Keratinocyte (primary cell): ENCODE measurements at regions not wholly inside any gene's neighbourhood (a gene's known extent, or its start where the extent isn't known, plus 50 kb on each side); places are given as distances from the start of the nearest gene placed in this dataset.

ENCODE experiments used
- DNase-seq: peaks from one replicate; pipeline ENCODE4 v3.0.0-alpha.2; 2011; ENCODE audit warnings: low read depth, missing footprints, low spot score
- FAIRE-seq: peaks from 2 replicates; lab custom pipeline; 2011; peaks lifted over from hg19 to GRCh38; lab: Jason Lieb, UNC
- H2AFZ ChIP-seq: 2 replicates; pipeline ENCODE4 v1.6.0; 2012; ENCODE audit warnings: low read length, control low read depth, inconsistent platforms; ENCODE audit not compliant: control insufficient read depth
- H3K27ac ChIP-seq: 2 replicates; pipeline ENCODE4 v1.5.1; 2011; ENCODE audit warnings: low read length; ENCODE audit not compliant: control insufficient read depth, insufficient read depth
- H3K27me3 ChIP-seq: 3 replicates; pipeline ENCODE4 v1.6.0; 2011; ENCODE audit warnings: low read length; ENCODE audit not compliant: control insufficient read depth, insufficient read depth; ENCODE audit errors: extremely low read depth
- H3K36me3 ChIP-seq, 2 experiments: 2 replicates in 1 of 2; 3 replicates in 1 of 2; pipeline ENCODE4 v1.5.1; 2011; ENCODE audit warnings: low read length in 2 of 2, mild to moderate bottlenecking in 1 of 2; ENCODE audit not compliant: control insufficient read depth in 2 of 2, insufficient read depth in 2 of 2; ENCODE audit errors: extremely low read depth in 1 of 2
- H3K4me1 ChIP-seq: 3 replicates; pipeline ENCODE4 v1.5.1; 2011; ENCODE audit warnings: low read length; ENCODE audit not compliant: control insufficient read depth, insufficient read depth; ENCODE audit errors: extremely low read depth
- H3K4me2 ChIP-seq: 3 replicates; pipeline ENCODE4 v1.6.0; 2011; ENCODE audit warnings: low read depth, low read length; ENCODE audit not compliant: control insufficient read depth, insufficient read depth; ENCODE audit errors: extremely low read depth
- H3K4me3 ChIP-seq, 3 experiments: fragments of 200-600 bp in 1 of 3; sonication (generic) in 1 of 3; 2 replicates in 2 of 3; 3 replicates in 1 of 3; pipeline ENCODE4 v1.5.1; 2011 to 2016; ENCODE audit warnings: low read length in 3 of 3, mild to moderate bottlenecking in 3 of 3, control low read depth in 2 of 3, inconsistent platforms in 1 of 3, low read depth in 1 of 3, mixed read lengths in 1 of 3, mixed run types in 1 of 3, moderate library complexity in 1 of 3; ENCODE audit not compliant: control insufficient read depth in 2 of 3, insufficient read depth in 2 of 3; ENCODE audit errors: extremely low read depth in 1 of 3
- H3K79me2 ChIP-seq: 2 replicates; pipeline ENCODE4 v1.6.0; 2012; ENCODE audit warnings: low read length; ENCODE audit not compliant: control insufficient read depth, insufficient read depth
- H3K9ac ChIP-seq: 3 replicates; pipeline ENCODE4 v1.6.0; 2011; ENCODE audit warnings: low read length; ENCODE audit not compliant: control insufficient read depth, insufficient read depth; ENCODE audit errors: extremely low read depth
- H3K9me1 ChIP-seq: 3 replicates; pipeline ENCODE4 v1.6.0; 2011; ENCODE audit warnings: low read length; ENCODE audit not compliant: control insufficient read depth, insufficient read depth; ENCODE audit errors: extremely low read depth
- H3K9me3 ChIP-seq: 2 replicates; pipeline ENCODE4 v1.5.1; 2012; ENCODE audit warnings: low read depth, low read length; ENCODE audit not compliant: control insufficient read depth
- H4K20me1 ChIP-seq: 3 replicates; pipeline ENCODE4 v1.6.0; 2011; ENCODE audit warnings: low read length; ENCODE audit not compliant: control insufficient read depth, insufficient read depth; ENCODE audit errors: extremely low read depth
- CTCF ChIP-seq, 3 experiments: IDR thresholded peaks in 1 of 3; conservative IDR thresholded peaks in 1 of 3; optimal IDR thresholded peaks in 1 of 3; 2 replicates in 2 of 3; 3 replicates in 1 of 3; pipeline versions ENCODE3 to v1.5.1; 2011; ENCODE audit warnings: low read length in 3 of 3, mild to moderate bottlenecking in 3 of 3, moderate library complexity in 2 of 3, control low read depth in 1 of 3, inconsistent platforms in 1 of 3; ENCODE audit not compliant: insufficient read depth in 2 of 3; ENCODE audit errors: extremely low read depth in 1 of 3
- EZH2 ChIP-seq: IDR thresholded peaks from one replicate; pipeline ENCODE4 v1.6.1; 2012; ENCODE audit warnings: inconsistent platforms, mild to moderate bottlenecking, low read length, moderate library complexity
- dilution Hi-C: fragments of 300-500 bp; cut with MboI; formaldehyde crosslinking; loops from one replicate; pipeline ENCODE4 v1.7.0; 2020; ENCODE audit warnings: low sequenced_read_pairs; ENCODE audit not compliant: extremely low pct_ligation_motif_present

DNA sequence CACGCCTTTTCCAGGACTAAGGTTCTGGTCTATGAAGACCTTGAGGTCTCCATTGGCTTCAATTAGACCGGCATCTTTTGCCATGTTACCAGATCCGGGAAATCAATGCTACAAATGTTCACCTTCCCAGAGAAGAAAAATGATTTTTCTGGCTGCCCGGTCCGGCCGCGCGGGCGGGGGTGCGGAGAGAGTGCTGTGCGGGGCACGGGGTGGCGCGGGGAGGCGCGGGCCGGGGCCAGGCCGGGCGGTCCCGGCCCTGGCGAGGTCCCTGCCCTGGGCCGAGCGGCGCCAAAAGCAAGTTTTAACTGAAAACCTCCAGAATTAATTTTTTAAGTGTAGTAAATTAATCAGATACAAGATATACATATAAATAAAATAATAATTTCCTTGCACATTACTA, 128.2 kb downstream of the MINAR1 start:
- H2AFZ ChIP-seq: no peak overlapping the region
- no peak overlapping the region for H3K4me2 ChIP-seq
- no peaks in the 10 kb centered on the region for H3K79me2 ChIP-seq
- TF ChIP-seq EZH2: no peak
- no peak for TF ChIP-seq CTCF (optimal IDR thresholded peaks at IDR 0.05 in 1 of 3, IDR thresholded peaks at IDR 0.05 in 1 of 3, conservative IDR thresholded peaks at IDR 0.05 in 1 of 3; ENCODE audit: extremely low read depth in 1 of 3, insufficient read depth in 2 of 3, low read length in 3 of 3)
- dilution Hi-C loops: no loop called here
- no peaks in the 10 kb centered on the region for H3K9me1 ChIP-seq
- FAIRE-seq: no peak
- no peaks in the 10 kb centered on the region for H3K27me3 ChIP-seq
- H3K4me3 ChIP-seq: no peak overlapping the region
- H3K9ac ChIP-seq: no peak overlapping the region
- no peaks in the 10 kb centered on the region for H4K20me1 ChIP-seq
- H3K36me3 ChIP-seq: no peaks in the 10 kb centered on the region
- no peak for DNase-seq
- H3K9me3 ChIP-seq: no peaks in the 10 kb centered on the region
- H3K27ac ChIP-seq: no peak overlapping the region
- no peaks in the 10 kb centered on the region for H3K4me1 ChIP-seq

- no peaks in the 10 kb centered on the region for H3K4me1 ChIP-seq
- FAIRE-seq (no peak), DNase-seq (no peak)
- no peaks in the 10 kb centered on the region for H3K27me3 ChIP-seq
- H3K9ac ChIP-seq: no peak overlapping the region
- TF ChIP-seq EZH2 (no peak), CTCF (optimal IDR thresholded peaks at IDR 0.05 in 1 of 3, IDR thresholded peaks at IDR 0.05 in 1 of 3, conservative IDR thresholded peaks at IDR 0.05 in 1 of 3; ENCODE audit: extremely low read depth in 1 of 3, insufficient read depth in 2 of 3, low read length in 3 of 3) (no peak)
- no peaks in the 10 kb centered on the region for H3K79me2 ChIP-seq
- H2AFZ ChIP-seq: no peak overlapping the region
- H3K9me3 ChIP-seq: no peaks in the 10 kb centered on the region
- dilution Hi-C loops: no loop called here
- H3K36me3 ChIP-seq: no peaks in the 10 kb centered on the region
- H3K9me1 ChIP-seq: no peaks in the 10 kb centered on the region
- H3K27ac ChIP-seq: no peak overlapping the region
- H4K20me1 ChIP-seq: no peaks in the 10 kb centered on the region
- H3K4me3 ChIP-seq: no peak overlapping the region
- H3K4me2 ChIP-seq: no peak overlapping the region
Measured at GRCh38 chr15:79561982-79562381, 129.8 kb downstream of the MINAR1 start.
